HG02852 (cell line): ENCODE measurements at regions not wholly inside any gene's neighbourhood (a gene's known extent, or its start where the extent isn't known, plus 50 kb on each side); places are given as distances from the start of the nearest gene placed in this dataset.
"Not testable (repeated sequence)": the region's sequence is repeated elsewhere in the genome, so short reads cannot be mapped to it uniquely, and the experiment has no call there.

Experiments used
- ATAC-seq: cut with Tn5 transposase; IDR thresholded peaks from one replicate; pipeline ENCODE4 v1.9.1; 2021; ENCODE audit warnings: mild to moderate bottlenecking, moderate library complexity; ENCODE audit not compliant: unreplicated experiment

DNA sequence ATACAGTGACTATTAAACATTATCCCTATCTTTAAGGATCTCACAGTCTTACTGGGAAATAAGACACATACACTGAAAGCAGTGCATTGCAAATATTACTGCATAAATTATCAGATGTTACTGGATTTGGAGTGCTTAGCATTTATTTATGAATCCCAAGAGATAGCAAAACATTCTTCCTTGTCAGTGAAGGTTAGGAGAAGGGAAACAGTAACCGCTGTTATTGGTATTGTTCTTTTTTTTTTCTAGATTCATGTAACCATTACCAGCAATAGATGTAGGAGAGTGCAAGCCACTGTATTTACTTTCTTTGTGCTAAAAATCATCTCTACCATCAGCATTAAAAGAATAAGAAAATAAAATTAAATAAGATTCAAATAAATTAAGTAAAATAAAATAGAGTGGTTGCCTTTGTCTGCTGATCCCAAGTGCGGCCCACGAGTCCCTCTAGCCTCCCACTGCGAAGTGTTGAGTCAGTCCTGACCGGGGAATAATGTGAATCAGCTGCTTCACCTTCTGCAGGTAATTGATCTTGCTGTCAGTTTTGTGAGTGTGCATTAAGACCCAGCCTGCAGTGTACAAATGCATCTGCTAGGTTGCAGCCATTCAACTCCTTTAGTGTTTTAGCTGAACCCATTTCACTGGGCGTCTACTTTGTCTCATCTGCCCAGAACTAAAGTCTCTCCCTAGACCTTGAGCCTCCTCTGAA is 1344.9 kb downstream of the GATA3 start:
- ATAC-seq: no peak

DNA sequence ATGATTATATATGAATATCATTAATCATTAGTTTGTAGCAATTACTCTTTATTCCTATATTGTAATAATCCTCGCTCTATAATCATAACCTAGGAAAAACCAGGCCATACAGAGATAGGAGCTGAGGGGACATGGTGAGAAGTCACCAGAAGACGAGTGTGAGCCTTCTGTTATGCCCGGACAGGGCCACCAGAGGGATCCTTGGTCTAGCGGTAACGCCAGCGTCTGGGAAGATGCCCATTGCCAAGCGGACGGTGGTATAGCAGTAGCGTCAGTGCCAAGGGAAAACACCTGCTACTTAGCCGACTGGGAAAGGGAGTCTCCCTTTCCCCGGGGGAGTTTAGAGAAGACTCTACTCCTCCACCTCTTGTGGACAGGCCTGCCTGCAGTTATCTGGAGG is 1347.6 kb downstream of the GATA3 start:
- ATAC-seq: not testable (repeated sequence)

DNA sequence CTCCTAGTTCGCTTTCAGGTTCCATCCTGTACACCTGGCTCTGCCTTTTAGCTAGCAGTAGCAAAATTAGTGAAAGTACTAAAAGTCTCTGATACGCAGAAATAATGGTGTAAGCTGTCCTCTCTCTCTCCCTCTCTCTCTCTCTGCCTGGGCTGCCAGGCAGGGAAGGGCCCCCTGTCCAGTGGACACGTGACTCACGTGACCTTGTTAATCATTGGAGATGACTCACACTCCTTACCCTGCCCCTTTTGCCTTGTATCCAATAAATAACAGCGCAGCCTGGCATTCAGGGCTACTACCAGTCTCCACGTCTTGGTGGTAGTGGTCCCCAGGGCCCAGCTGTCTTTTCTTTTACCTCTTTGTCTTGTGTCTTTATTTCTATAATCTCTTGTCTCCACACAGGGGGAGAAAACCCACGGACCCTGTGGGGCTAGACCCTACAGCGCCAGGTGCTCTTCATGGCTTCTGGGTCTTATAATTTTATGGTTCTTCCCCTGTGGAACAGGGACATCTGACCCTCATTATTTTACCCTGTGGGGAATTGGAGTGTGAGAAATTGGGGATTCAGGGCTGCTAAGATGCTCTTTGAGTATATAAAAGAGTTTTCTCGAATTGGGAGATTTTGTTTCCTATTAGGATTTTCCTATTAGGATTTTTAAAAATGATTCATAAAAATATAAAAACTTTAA is 1348.2 kb downstream of the GATA3 start:
- not testable (repeated sequence) for ATAC-seq

DNA sequence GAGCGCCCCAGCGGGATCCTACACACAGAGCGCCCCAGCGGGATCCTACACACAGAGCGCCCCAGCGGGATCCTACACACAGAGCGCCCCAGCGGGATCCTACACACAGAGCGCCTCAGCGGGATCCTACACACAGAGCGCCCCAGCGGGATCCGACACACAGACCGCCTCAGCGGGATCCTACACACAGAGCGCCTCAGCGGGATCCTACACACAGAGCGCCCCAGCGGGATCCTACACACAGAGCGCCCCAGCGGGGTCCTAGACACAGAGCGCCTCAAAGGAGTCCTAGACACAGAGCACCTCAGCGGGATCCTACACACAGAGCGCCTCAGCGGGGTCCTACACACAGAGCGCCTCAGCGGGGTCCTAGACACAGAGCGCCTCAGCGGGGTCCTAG is 1352.7 kb downstream of the GATA3 start:
- ATAC-seq: not testable (repeated sequence)

DNA sequence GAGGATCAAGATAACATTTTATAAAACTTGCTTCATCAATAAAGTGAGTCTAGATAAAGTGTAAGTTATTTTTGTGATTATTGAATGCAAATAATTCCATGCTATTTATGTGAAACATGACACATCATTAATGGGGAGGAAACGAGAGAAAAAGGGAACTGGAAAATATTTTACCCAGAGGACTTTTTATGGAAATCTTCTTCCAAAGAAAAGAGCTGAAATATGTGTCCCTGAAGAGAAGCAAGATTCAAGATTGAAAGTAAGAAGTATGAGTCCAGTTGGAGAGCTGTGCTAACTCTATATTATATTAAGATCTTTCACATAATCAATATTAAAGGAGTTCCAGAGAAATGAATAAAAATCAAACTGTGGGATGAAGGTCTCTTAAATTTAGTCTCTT is 1361.8 kb downstream of the GATA3 start:
- no peak for ATAC-seq

DNA sequence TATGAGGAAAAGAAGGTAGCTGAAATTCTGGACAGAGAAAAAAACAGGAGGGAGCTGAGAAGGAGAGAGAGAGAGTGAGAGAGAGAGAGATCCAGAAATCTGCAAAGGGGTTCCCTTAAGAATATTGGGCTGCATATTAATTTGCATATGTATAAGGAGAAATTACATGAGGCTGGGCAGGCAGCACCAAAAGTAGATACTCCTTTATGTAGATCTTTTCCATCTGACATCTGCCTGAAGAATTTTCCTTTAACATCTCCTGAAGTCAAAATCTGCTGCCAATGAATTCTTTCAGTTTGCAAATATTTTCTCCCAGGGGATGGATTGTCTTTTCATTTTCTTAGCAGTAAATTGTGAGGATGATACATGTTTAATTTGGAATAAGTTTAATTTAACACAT is 1365.3 kb downstream of the GATA3 start:
- ATAC-seq: no peak

DNA sequence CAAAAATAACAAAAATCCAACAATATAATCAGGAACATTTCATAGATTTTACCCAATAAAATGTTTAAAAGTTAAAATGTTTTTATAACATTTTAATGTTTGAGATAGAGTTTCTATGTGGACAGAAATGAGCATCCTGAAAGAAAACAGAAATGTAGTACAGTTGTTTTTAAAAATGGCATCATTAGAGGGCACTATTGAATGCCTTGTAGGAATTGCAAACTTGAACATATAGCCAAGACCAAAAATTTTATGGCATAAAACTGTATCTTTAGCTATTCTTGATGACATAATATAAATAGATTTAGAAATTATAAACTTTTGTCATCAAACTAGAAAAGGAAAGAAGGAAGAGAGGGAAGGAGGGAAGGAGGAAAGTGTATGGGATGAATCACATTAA is 1372.7 kb downstream of the GATA3 start:
- ATAC-seq: no peak

DNA sequence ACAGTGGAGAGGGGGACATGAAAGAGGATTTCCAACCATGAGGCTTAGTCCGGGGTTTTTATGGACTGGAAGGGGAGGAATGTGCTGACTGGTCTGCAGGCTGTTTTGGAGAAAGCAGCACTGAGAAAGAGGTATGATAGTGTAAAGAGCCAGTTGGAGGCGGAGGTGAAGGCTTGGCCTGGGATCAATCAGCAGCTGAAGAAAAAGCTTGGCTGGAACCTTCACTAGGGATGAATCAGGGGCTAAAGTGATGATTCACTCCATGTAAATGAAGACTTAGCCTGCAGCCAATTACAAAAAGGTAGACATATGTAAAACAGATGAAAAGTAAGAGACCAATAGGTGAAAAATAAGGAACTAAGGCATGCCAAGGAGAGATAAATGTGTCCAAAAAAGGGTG is 1382.6 kb downstream of the GATA3 start:
- no peak for ATAC-seq

DNA sequence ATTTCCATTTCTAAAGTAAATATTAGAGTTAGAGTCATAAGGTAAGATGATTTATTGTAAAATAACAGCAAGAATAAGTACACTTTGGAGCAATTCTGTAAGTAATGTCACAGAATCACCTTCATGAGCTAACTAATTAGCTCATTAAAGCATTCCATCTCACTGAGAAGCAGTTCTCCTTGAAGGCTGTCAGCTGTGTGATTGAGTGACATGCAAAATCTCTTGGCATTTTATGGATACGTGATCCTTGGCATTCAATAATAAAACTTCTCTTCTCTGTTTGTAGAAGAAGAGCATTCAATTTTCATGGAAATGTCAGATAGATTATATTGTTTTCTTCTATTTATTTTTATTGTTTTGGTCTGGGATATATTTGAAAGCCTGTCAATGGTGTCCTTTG is 1389.3 kb downstream of the GATA3 start:
- no peak for ATAC-seq

DNA sequence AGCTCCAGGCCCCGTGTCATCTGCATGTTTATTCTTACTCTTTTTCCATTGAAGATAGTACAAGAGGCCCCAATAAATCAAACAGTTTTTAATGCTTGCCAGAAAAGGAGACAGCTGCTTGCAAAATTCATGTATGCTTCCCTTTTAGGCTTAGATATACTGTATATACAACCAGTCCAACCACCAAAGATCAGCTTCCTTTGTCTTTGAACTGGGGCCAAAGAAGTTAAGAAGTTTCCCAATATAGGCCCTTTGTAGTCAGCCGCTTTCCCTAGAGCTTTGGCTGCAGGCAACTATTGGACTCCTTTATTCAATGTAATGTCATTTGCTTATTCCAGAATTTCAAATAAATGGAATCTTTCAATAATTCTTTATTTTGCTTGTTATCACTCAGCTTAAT is 1395.0 kb downstream of the GATA3 start:
- ATAC-seq: no peak

DNA sequence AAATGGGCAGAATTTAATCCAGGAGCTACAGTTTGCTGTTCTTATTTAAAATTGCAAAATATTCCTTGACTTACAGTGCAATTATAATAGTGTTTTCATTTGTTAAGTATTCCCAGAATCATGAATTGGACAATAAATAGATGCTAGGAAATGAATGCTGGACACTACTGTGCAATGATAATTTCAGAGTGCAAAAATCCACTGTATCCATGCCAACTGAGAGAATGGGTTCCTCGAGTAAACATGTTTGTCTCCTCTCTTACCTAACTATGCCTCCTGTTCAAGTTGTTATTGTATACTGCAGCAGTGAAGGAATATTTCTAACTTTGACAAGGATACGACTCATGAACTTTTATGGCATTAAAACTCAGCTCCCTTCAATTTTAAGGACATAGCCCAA is 1396.3 kb downstream of the GATA3 start:
- no peak for ATAC-seq

DNA sequence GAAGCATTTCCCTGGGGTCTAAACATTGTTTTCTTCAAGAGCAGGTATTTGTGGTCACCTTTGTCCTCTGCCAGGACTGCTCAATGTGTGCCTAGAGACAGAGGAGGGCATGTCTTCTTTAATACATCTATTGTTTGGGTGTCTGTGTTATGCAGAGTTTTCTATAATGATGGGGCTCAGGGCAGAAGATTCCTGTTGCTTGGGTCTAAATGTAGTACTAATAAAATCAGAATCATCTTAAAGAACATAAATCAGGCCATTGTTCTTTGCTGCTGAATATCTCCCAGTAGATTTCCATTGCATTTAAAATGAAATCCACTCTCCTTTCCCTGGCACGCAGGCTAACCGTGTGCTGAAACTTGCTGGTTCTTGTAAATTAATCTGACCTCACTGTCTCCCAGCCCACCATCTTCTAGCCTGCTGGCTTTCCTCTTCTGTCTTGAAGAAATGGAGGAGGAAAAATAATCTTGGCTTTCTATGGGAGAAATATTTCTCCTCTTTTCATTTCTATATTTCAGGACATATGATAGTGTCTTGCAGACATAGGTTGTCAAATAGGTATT is 1396.8 kb downstream of the GATA3 start:
- no peak for ATAC-seq

DNA sequence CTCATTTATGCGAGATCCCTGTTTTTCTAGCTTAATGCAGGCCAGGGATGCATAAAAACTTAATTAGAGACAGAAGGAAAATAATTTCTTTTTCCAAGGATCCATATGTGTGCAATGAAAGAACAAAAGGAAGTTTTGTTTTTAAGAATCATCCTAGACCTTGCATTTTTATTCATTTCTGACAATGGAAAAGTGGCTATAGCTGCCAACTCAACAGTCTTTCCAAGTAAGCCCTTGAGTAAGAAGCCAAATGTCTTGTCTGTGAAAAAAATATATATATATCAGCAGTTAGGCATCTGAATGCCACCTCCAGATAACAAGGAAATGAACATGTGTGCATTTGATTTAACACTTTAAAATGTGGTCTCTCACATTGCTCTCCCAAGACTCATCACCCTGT is 1397.6 kb downstream of the GATA3 start:
- ATAC-seq: no peak

DNA sequence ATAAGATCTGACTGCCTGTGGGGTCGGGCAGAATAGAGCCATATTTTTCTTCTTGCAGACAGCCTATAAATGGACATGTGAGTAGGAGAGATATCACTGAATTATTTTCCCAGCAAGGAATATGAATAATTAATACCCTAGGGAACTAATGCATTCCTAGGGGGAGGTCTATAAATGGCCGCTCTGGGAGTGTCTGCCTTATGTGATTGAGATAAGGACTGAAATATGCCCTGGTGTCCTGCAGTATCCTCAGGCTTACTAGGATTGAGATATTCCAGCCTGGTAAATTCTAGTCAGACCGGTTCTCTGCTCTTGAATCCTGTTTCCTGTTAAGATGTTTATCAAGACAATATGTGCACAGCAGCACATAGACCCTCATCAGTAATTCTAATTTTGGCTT is 1399.4 kb downstream of the GATA3 start:
- not testable (repeated sequence) for ATAC-seq

DNA sequence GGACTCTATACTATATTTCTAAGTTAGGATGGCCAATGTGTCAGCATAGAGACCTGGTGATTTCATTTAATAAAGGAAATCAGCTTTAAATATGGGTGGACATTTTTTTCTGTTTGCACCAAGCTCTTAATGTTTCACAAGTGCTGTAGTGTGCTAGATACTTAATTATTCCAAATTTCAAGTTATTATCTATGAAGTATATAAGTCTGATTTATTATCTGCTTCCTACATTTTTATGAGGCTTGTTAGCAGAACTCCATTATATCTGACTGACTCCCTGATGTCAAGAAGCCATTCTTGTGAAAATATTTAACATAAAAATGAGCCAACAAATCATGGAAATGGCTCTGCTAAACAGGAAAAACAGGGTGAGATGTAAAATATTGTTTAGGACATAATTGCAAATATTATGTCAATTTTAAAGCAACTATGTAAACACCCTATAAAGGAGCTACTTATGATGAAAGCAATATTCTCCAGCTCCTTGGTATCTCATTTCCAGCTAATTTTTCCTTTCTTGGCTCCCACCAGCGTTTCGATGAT is 1415.2 kb downstream of the GATA3 start:
- no peak for ATAC-seq

DNA sequence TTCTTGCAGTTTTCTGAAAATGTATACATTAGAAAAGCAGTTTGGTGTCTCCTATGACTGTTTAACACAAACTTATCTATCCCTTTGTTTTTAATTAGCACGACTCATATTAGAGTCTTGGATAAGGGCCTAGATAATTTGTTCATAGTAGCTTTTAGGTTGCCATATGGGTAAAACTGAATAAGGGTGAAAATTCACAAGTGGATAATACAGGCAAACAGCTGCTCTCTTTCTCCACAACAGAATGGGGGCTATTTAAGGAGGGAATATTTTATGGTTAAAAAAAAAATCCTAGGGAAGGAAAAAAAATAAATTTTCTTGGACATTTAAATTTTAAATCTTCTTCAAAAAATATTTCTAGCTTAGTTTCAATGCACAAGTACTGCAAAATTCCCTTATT is 1416.1 kb downstream of the GATA3 start:
- ATAC-seq: no peak

DNA sequence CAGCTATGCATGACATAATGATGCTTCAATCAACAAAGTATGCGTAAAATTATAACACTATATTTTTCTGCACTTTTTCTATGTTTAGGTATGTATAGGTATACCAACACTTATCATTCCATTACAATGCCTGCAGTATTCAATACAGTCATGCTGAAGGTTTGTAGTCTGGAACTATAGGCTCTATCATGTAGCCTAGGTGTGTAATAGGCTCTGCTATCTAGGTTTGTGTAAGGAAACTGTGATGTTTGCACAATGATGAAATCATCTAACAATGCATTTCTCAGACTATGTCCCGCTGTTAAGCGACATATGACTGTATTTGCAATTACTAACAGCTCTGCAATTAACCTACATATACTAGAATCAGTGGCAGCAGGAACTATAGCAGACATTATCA is 1447.5 kb downstream of the GATA3 start:
- ATAC-seq: no peak

DNA sequence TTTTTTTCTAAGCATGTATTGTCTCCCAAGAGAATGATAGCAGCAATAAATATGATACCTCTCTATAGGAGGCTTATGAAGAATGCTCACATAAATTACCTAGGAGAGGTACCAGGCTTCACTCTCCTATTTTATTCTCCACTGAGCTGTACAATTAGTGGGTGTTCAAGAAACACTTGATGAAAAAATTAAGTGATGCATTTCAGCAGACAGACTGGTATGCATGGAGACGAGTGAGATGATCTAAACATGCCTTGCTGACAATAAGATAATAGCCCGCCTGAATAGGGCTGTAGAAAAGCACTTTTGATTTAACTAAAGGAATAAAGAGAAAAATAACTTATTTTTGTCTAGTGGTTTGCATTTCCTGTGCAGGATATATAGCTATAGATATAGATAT is 1449.7 kb downstream of the GATA3 start:
- no peak for ATAC-seq

DNA sequence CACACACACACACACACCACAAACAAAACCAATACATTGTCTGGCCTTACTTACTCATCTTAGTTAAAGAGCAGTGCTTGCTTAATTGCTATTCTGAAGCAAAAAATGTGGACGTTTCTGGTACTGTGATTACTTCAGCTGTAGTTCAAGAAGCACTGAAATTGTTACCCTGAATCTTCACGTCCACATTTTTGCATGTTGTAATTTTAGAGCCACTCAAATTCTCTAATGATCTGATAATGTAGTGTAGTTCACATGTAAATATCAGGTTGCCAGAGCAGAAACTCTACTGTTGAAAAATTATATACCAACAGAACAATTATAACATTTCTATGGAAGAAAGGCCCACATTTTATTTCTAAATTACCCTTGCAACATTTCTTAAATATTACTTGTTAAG is 1451.1 kb downstream of the GATA3 start:
- ATAC-seq: no peak

DNA sequence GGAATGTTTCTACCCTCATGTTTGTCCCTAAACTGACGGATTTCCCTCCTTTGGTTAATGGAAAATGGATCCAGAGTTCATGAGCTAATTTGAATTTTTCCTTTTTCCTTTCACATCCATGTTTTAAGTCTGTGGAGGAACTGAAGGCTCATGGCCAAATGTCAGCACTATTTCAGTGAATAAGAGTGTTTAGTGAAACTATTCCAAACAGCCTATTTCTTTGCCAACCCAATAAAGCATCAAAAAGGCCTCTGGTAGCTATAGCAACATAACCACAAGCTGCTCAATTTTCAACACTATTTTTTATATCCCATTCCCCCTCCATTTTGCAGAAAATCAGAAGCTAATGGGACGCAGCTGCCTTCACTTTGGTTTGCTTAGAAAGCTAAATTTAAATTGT is 1454.1 kb downstream of the GATA3 start:
- ATAC-seq: no peak

DNA sequence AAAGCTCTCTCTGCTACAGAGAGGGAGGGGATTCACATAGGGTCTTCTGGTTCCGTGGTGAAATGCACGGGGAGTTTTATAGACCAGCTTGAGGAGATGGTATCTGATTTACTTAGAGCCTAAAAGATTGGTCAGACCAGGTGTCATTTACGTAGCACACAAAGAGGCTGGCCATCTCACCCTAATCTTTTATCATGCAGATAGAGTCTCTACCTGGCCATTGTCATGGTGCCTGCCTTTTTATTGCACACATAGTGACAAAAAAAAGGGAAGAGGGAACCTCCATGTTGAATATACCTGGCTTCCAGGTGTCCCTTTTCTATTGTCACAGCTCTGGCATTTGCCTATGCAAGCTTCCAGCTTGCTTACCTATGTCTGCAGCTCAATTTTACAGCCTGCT is 1456.1 kb downstream of the GATA3 start:
- no peak for ATAC-seq

DNA sequence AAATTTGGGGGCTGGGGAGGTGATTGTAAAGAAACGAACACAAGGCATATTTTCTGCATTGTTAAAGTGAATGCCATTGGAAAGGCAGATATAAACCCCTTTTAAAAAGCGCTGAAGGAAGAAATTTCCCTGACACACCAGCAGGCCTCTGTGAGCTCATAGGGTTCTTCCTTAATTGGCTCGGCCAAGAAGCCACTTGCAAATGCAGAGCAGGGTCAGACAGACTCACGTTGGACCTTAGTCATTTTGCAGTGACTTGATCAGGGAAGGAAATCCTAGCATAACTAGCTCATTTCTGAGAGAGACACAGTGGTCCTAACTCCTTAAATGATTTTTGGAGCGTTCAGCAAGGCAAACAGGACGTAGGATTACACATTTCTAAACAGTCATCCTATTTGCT is 1461.4 kb downstream of the GATA3 start:
- ATAC-seq: no peak
